Omental fat pad (tissue), 3 donors: ENCODE measurements at regions not wholly inside any gene's neighbourhood (a gene's known extent, or its start where the extent isn't known, plus 50 kb on each side); places are given as distances from the start of the nearest gene placed in this dataset.

Source experiments
- ATAC-seq: fragments of 150-250 bp; one replicate; pipeline ENCODE4 v1.9.1; 2016; ENCODE audit warnings: mild to moderate bottlenecking, moderate library complexity; ENCODE audit not compliant: low FRiP score
- DNase-seq: peaks from one replicate; pipeline ENCODE4 v3.0.0-alpha.2; 2019; ENCODE audit warnings: low spot score
- TF ChIP-seq, protein P1 (sequence below), 3 donors: fragments of 450-650 bp; IDR thresholded peaks; one replicate each; pipeline ENCODE4 v1.5.1; 2016 to 2017; ENCODE audit warnings: antibody characterized with exemption in 3 of 3, mild to moderate bottlenecking in 3 of 3, moderate library complexity in 2 of 3

DNA sequence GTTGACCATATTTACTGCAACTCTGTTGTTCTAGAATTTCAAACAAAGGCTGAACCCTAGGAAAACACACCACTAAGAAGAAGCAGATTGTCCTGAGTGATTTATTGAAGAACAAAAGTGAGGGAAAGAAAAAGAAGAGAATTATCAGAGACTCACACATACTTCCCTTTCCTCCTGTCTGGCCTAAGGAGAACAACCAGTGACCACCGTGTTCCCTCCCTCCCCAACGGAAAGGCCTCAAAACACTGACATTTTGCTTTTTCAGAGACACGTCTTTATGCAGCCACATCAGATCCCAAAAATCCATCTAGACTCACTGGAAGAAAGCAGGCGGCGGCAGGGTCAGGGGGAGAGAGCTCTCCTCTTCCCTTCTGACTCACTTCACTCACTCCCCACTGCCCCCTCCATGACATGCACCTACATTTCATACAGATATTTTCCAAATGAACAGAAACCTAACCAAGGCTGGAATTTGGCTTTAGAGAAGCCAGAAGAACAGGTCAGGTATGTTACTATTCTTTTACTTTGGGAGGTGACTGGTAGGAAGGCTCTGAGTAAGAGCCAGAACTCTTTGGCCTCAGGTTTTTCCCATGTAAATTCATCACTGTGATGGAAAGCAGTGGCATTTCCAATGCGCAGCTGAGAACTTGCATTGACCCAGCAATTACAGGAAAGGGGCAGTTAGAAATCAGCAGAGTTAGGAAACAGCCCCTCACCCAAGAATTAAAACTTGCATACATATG is 169.9 kb downstream of the BCL11A start:
- DNase-seq (no peak), ATAC-seq (no peak)
- TF ChIP-seq, protein P1, sequence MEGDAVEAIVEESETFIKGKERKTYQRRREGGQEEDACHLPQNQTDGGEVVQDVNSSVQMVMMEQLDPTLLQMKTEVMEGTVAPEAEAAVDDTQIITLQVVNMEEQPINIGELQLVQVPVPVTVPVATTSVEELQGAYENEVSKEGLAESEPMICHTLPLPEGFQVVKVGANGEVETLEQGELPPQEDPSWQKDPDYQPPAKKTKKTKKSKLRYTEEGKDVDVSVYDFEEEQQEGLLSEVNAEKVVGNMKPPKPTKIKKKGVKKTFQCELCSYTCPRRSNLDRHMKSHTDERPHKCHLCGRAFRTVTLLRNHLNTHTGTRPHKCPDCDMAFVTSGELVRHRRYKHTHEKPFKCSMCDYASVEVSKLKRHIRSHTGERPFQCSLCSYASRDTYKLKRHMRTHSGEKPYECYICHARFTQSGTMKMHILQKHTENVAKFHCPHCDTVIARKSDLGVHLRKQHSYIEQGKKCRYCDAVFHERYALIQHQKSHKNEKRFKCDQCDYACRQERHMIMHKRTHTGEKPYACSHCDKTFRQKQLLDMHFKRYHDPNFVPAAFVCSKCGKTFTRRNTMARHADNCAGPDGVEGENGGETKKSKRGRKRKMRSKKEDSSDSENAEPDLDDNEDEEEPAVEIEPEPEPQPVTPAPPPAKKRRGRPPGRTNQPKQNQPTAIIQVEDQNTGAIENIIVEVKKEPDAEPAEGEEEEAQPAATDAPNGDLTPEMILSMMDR (IDR thresholded peaks at IDR 0.05), result no peak

DNA sequence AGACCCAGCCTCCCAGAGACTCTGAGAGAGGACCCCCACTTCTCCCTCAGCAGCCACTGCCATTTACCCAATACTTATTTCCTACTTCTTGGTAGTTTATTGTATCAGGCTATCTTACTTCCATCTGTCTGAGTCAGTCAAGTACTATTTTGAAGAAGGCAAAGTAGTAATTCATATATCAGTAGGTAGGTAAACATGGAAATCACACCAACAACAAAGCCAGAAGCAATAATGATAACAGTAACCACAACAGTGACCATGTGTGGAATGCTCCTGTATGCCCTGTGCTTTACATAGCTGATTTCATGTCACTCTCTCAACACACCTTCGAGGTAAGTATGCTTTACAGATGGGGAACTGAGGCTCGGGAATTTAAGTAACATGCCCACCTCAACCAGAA is 173.0 kb downstream of the BCL11A start:
- DNase-seq (no peak), ATAC-seq (no peak)
- TF ChIP-seq, protein P1 (IDR thresholded peaks at IDR 0.05), result no peak

DNA sequence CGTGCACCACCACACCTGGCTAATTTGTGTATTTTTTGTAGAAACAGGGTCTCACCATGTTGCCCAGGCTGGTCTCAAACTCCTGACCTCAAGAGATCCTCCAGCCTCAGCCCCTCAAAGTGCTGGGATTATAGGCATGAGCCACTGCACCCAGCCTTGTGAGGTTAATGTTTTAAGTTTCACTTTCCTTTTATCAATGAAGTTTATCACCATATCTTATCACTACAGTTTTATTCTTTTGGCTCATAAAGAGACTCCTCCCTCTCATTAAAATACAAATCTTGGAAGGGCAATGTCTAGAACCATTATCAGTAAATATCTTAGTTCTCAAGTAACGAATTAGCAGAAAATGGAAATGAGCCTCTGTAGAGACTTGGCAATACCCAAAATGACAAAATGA is 173.8 kb downstream of the BCL11A start:
- no peak for ATAC-seq
- no peak for DNase-seq
- TF ChIP-seq, protein P1 (IDR thresholded peaks at IDR 0.05), result no peak

DNA sequence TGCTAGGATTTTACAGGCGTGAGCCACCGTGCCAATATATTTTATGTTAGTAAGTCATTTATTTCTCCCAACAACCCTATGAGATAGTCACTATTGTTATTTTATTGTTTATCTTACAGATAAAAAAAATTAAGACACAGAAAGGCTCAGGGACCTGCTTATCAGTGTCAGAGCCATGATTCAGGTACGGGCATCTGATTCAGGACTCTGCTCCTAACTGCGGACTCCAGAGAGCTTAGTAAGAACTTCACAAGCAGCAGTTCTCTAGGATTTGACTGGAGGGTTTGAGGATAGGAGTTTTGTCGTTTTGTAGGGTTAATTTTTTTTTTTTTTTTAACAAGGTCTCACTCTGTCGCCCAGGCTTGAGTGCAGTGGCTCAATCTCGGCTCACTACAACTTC is 174.2 kb downstream of the BCL11A start:
- TF ChIP-seq, protein P1 (IDR thresholded peaks at IDR 0.05), result no peak
- DNase-seq (no peak), ATAC-seq (no peak)

DNA sequence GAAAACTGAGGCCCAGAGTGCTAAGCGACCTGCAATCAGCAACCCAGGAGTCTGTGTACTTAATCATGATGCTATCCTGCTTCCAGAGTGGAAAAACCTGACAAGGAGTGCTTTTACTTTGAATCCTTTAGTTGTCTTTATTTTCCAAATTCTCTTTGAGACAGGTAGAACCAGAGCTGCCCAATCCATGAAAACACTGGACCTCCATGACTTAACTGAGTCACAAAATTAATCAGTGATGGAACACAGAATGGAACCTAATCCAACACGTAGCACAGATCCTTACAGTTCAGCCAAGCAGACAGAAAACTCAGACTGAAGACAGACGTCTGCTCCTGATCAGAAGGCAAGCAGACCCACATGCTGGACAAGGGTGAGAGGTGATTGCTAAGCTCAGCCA is 175.6 kb downstream of the BCL11A start:
- DNase-seq (no peak), ATAC-seq (no peak)
- TF ChIP-seq, protein P1 (IDR thresholded peaks at IDR 0.05), result no peak

DNA sequence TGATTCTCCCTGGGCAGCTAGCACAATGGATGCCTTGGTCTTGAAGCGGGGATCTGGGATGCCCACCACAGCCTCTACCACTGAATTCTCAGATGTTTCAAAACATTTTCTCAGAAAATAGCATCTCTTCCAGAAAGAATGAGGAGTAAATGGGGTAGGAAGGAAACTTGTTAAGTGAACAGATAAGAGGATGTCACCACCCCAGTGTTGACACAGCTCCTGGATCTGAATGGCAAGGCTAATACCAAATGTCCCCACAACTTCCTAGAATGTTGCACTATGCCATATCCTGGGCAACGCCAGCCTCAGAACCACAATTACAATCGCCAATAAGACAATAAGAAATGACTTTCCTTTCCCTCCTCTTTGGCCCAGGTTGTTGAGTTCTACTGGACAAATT is 177.2 kb downstream of the BCL11A start:
- DNase-seq (no peak), ATAC-seq (no peak)
- TF ChIP-seq, protein P1 (IDR thresholded peaks at IDR 0.05), result no peak

DNA sequence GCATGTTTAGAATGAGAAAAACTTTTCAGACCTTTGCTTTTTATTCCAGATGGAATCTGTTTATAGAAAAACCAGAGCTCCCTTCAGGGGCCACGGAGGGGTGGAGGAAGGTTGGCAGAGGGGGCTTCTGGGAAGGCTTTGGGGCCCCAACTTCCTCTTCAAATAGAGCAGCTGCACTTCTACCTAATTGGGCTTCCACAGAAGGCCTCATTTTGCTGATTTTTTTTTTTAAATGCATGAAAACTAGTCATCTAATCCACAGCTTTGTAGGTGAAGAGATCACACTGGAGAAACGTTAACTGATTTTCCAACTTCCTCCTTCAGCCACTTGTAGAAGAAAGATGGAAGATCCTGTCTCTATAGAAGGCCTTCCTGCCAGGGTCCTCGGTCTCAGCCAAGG is 181.8 kb downstream of the BCL11A start:
- TF ChIP-seq, protein P1 (IDR thresholded peaks at IDR 0.05), result no peak
- DNase-seq (no peak), ATAC-seq (no peak)
